ENCODE measurements at regions not wholly inside any gene's neighbourhood (a gene's known extent, or its start where the extent isn't known, plus 50 kb on each side); places are given as distances from the start of the nearest gene placed in this dataset.

DNA sequence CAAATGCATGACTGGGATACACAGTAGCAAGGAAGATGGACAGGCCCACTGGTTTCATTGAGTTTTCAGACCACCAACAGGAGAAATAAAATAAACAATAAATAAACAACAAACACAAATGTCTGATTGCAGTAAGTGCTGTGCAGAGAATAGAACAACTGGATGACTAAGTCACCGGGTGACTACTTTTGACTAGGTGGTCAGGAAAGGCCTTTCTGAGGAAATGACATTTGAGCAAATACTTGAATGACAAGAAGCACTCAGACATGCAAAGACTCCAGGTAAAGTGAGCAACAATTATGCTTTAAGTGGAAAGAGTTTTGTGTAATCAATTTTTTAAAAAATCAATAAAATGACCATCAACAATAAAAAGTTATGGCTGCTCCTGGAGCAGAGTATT lies 137.7 kb downstream of the BTC start:
- Histone ChIP-seq H3K79me2 (ENCODE audit: insufficient read depth, low read length) (no peaks in the 10 kb centered on the region), H4K20me1 (ENCODE audit: insufficient read depth, low read length, poor library complexity, severe bottlenecking) (no peaks in the 10 kb centered on the region), H3K9me3 (ENCODE audit: insufficient read depth, low read depth, low read length) (no peaks in the 10 kb centered on the region), H3K9me2 (replicated peaks; ENCODE audit: low read depth, low read length) (no peaks in the 10 kb centered on the region), H3K36me3 (ENCODE audit: insufficient read depth, low read length) (no peaks in the 10 kb centered on the region), H3K4me3 (ENCODE audit: low read length, poor library complexity, severe bottlenecking) (no peak overlapping the region), H3K9ac (ENCODE audit: low read depth, low read length, poor library complexity, severe bottlenecking) (no peak overlapping the region), H2AFZ (ENCODE audit: low read length) (no peak overlapping the region), H3K27me3 (ENCODE audit: insufficient read depth, low read length, poor library complexity, severe bottlenecking) (no peaks in the 10 kb centered on the region), H3F3A (ENCODE audit: low read depth) (no peaks in the 10 kb centered on the region), H3K4me2 (ENCODE audit: low read depth, low read length, poor library complexity, severe bottlenecking) (no peak overlapping the region), H3K4me1 (ENCODE audit: insufficient read depth, low read length, poor library complexity, severe bottlenecking) (no peaks in the 10 kb centered on the region)
- TF ChIP-seq CTCF (conservative IDR thresholded peaks at IDR 0.05; ENCODE audit: low read length), result no peak
- TF ChIP-seq EZH2phosphoT487 (IDR thresholded peaks at IDR 0.05; ENCODE audit: borderline replicate concordance), result no peak

DNA sequence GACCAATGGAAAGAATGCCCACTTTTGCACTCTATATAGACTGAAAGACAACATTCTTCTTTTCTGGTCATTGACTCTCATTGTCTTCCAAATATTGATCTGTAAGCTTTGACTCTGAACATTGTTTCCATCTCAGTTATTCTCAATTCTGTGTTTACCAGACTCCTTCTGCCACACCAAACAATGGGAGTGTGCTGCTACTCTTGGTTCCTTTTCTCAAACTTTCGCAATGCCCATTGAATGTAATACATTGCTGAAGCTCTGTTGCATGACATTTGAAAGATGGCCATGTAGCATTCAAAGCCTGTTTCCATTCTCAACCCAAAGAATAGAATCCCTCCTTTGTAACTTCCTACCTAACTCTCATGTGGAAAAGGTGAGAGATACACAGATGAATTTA lies 136.2 kb downstream of the BTC start:
- no peaks in the 10 kb centered on the region for H3K79me2 ChIP-seq (ENCODE audit: insufficient read depth, low read length)
- TF ChIP-seq EZH2phosphoT487 (IDR thresholded peaks at IDR 0.05; ENCODE audit: borderline replicate concordance), result no peak
- no peak for TF ChIP-seq CTCF (conservative IDR thresholded peaks at IDR 0.05; ENCODE audit: low read length)
- no peaks in the 10 kb centered on the region for H3K4me1 ChIP-seq (ENCODE audit: insufficient read depth, low read length, poor library complexity, severe bottlenecking)
- no peaks in the 10 kb centered on the region for H3K27me3 ChIP-seq (ENCODE audit: insufficient read depth, low read length, poor library complexity, severe bottlenecking)
- no peak overlapping the region for H3K9ac ChIP-seq (ENCODE audit: low read depth, low read length, poor library complexity, severe bottlenecking)
- no peak overlapping the region for H3K4me3 ChIP-seq (ENCODE audit: low read length, poor library complexity, severe bottlenecking)
- no peaks in the 10 kb centered on the region for H3K9me3 ChIP-seq (ENCODE audit: insufficient read depth, low read depth, low read length)
- H3K36me3 ChIP-seq (ENCODE audit: insufficient read depth, low read length), result no peaks in the 10 kb centered on the region
- no peaks in the 10 kb centered on the region for H4K20me1 ChIP-seq (ENCODE audit: insufficient read depth, low read length, poor library complexity, severe bottlenecking)
- H3K4me2 ChIP-seq (ENCODE audit: low read depth, low read length, poor library complexity, severe bottlenecking), result no peak overlapping the region
- H3F3A ChIP-seq (ENCODE audit: low read depth), result no peaks in the 10 kb centered on the region
- H2AFZ ChIP-seq (ENCODE audit: low read length), result no peak overlapping the region
- H3K9me2 ChIP-seq (replicated peaks; ENCODE audit: low read depth, low read length), result no peaks in the 10 kb centered on the region

GRCh38 chr4:74659576-74660411 lies 134.5 kb downstream of the BTC start:
- no peaks in the 10 kb centered on the region for H4K20me1 ChIP-seq (ENCODE audit: insufficient read depth, low read length, poor library complexity, severe bottlenecking)
- H3K27me3 ChIP-seq (ENCODE audit: insufficient read depth, low read length, poor library complexity, severe bottlenecking), result no peaks in the 10 kb centered on the region
- no peaks in the 10 kb centered on the region for H3K4me1 ChIP-seq (ENCODE audit: insufficient read depth, low read length, poor library complexity, severe bottlenecking)
- H3K79me2 ChIP-seq (ENCODE audit: insufficient read depth, low read length), result no peaks in the 10 kb centered on the region
- H3K4me2 ChIP-seq (ENCODE audit: low read depth, low read length, poor library complexity, severe bottlenecking), result no peak overlapping the region
- no peaks in the 10 kb centered on the region for H3K9me3 ChIP-seq (ENCODE audit: insufficient read depth, low read depth, low read length)
- no peak overlapping the region for H2AFZ ChIP-seq (ENCODE audit: low read length)
- no peaks in the 10 kb centered on the region for H3F3A ChIP-seq (ENCODE audit: low read depth)
- no peaks in the 10 kb centered on the region for H3K36me3 ChIP-seq (ENCODE audit: insufficient read depth, low read length)
- TF ChIP-seq EZH2phosphoT487 (IDR thresholded peaks at IDR 0.05; ENCODE audit: borderline replicate concordance) (no peak), CTCF (conservative IDR thresholded peaks at IDR 0.05; ENCODE audit: low read length) (no peak)
- H3K9ac ChIP-seq (ENCODE audit: low read depth, low read length, poor library complexity, severe bottlenecking), result no peak overlapping the region
- no peaks in the 10 kb centered on the region for H3K9me2 ChIP-seq (replicated peaks; ENCODE audit: low read depth, low read length)
- no peak overlapping the region for H3K4me3 ChIP-seq (ENCODE audit: low read length, poor library complexity, severe bottlenecking)

Data from Loucy (cell line).